WTC11 (cell line): ENCODE measurements at regions not wholly inside any gene's neighbourhood (a gene's known extent, or its start where the extent isn't known, plus 50 kb on each side); places are given as distances from the start of the nearest gene placed in this dataset.

Experiments
- AFF4 ChIP-seq: sonication (generic); formaldehyde crosslinking; IDR thresholded peaks from 2 replicates; pipeline ENCODE4 v1.8.1; 2023; ENCODE audit warnings: mild to moderate bottlenecking, missing genetic modification reagents, borderline replicate concordance
- CTCF ChIP-seq: fragments of 200-600 bp; IDR thresholded peaks from 2 replicates; pipeline ENCODE4 v1.8.0; 2022; ENCODE audit warnings: antibody characterized with exemption
- E2F4 ChIP-seq: sonication (generic); formaldehyde crosslinking; IDR thresholded peaks from 2 replicates; pipeline ENCODE4 v1.8.1; 2022; ENCODE audit warnings: low read depth, mild to moderate bottlenecking, moderate library complexity, missing genetic modification reagents, borderline replicate concordance
- GABPB1 ChIP-seq: sonication (generic); formaldehyde crosslinking; IDR thresholded peaks from 2 replicates; pipeline ENCODE4 v1.8.1; 2023; ENCODE audit warnings: mild to moderate bottlenecking, missing genetic modification reagents
- JUN ChIP-seq: sonication (generic); formaldehyde crosslinking; IDR thresholded peaks from 2 replicates; pipeline ENCODE4 v1.8.0; 2023; ENCODE audit warnings: mild to moderate bottlenecking, missing genetic modification reagents
- MAX ChIP-seq: sonication (generic); formaldehyde crosslinking; IDR thresholded peaks from 2 replicates; pipeline ENCODE4 v1.8.0; 2022; ENCODE audit warnings: mild to moderate bottlenecking, missing genetic modification reagents
- MLX ChIP-seq: sonication (generic); formaldehyde crosslinking; IDR thresholded peaks from 2 replicates; pipeline ENCODE4 v1.8.1; 2023; ENCODE audit warnings: mild to moderate bottlenecking, missing genetic modification reagents, moderate library complexity
- NFYB ChIP-seq: sonication (generic); formaldehyde crosslinking; conservative IDR thresholded peaks from 2 replicates; pipeline ENCODE4 v1.8.0; 2022; ENCODE audit warnings: low read depth, missing genetic modification reagents
- NR3C1 ChIP-seq: sonication (generic); formaldehyde crosslinking; conservative IDR thresholded peaks from 2 replicates; pipeline ENCODE4 v1.8.1; 2023; ENCODE audit warnings: low read depth, mild to moderate bottlenecking, missing genetic modification reagents
- ZNF263 ChIP-seq: sonication (generic); formaldehyde crosslinking; IDR thresholded peaks from 2 replicates; pipeline ENCODE4 v1.8.1; 2022; ENCODE audit warnings: low read depth, mild to moderate bottlenecking, moderate library complexity, missing genetic modification reagents
- ZNF512 ChIP-seq: sonication (generic); formaldehyde crosslinking; IDR thresholded peaks from 2 replicates; pipeline ENCODE4 v1.8.1; 2022; ENCODE audit warnings: missing genetic modification reagents, borderline replicate concordance

GRCh38 chr18:69216321-69216720 is 184.4 kb upstream of the DOK6 start:
- TF ChIP-seq CTCF = no peak
- no peak for TF ChIP-seq E2F4 (CRISPR knock-in tag)
- TF ChIP-seq ZNF263 (CRISPR knock-in tag) = no peak
- TF ChIP-seq NFYB (CRISPR knock-in tag) = no peak
- no peak for TF ChIP-seq ZNF512 (CRISPR knock-in tag)
- no peak for TF ChIP-seq MAX
- TF ChIP-seq NR3C1 (CRISPR knock-in tag) = no peak
- no peak for TF ChIP-seq JUN
- TF ChIP-seq MLX (CRISPR knock-in tag) = no peak
- no peak for TF ChIP-seq GABPB1
- TF ChIP-seq AFF4 = no peak
